ENCODE measurements at regions not wholly inside any gene's neighbourhood (a gene's known extent, or its start where the extent isn't known, plus 50 kb on each side); places are given as distances from the start of the nearest gene placed in this dataset.
"Not testable (repeated sequence)": the region's sequence is repeated elsewhere in the genome, so short reads cannot be mapped to it uniquely, and the experiment has no call there.

- no peak overlapping the region for H3K4me3 ChIP-seq (ENCODE audit: low read depth, low read length, poor library complexity, severe bottlenecking)
- H3K9me3 ChIP-seq (ENCODE audit: low read depth, low read length, poor library complexity, severe bottlenecking), result no peaks in the 10 kb centered on the region
- DNase-seq (ENCODE audit: low spot score), result no peak
- TF ChIP-seq CTCF (conservative IDR thresholded peaks at IDR 0.05; ENCODE audit: low read depth, low read length) (no peak), EZH2 (IDR thresholded peaks at IDR 0.05; ENCODE audit: borderline replicate concordance, low read depth, low read length, poor library complexity, severe bottlenecking) (no peak)
- peaks cover 20% of the 10 kb centered on the region for H3K27me3 ChIP-seq (replicated peaks; ENCODE audit: insufficient read depth, low read depth, low read length, poor library complexity)
- intact Hi-C loops (cut with micrococcal nuclease; ENCODE audit: unreplicated experiment), result no loop called here
- ChIA-PET CTCF (no interaction called here), POLR2A (ENCODE audit: low non-redundant PET) (no interaction called here)
- no TSS peak for BruUV-seq (replicated peaks)
- H3K36me3 ChIP-seq (ENCODE audit: insufficient read depth, low read length, poor library complexity, severe bottlenecking), result no peaks in the 10 kb centered on the region
- no peak overlapping the region for H3K27ac ChIP-seq (ENCODE audit: low read depth, low read length, poor library complexity, severe bottlenecking)
- no peaks in the 10 kb centered on the region for H3K4me1 ChIP-seq (ENCODE audit: insufficient read depth, low read length, poor library complexity, severe bottlenecking)
These were observed 652.3 kb downstream of the SLCO4C1 start for GRCh38 chr5:101643794-101644193.

GRCh38 chr5:101637599-101637998 lies 658.5 kb downstream of the SLCO4C1 start:
- no TSS peak for BruUV-seq (replicated peaks)
- H3K4me3 ChIP-seq (ENCODE audit: low read depth, low read length, poor library complexity, severe bottlenecking), result no peak overlapping the region
- H3K4me1 ChIP-seq (ENCODE audit: insufficient read depth, low read length, poor library complexity, severe bottlenecking), result no peaks in the 10 kb centered on the region
- TF ChIP-seq EZH2 (IDR thresholded peaks at IDR 0.05; ENCODE audit: borderline replicate concordance, low read depth, low read length, poor library complexity, severe bottlenecking) (no peak), CTCF (conservative IDR thresholded peaks at IDR 0.05; ENCODE audit: low read depth, low read length) (no peak)
- no peak for DNase-seq (ENCODE audit: low spot score)
- ChIA-PET CTCF (no interaction called here), POLR2A (ENCODE audit: low non-redundant PET) (no interaction called here)
- no peak overlapping the region for H3K27ac ChIP-seq (ENCODE audit: low read depth, low read length, poor library complexity, severe bottlenecking)
- no peaks in the 10 kb centered on the region for H3K9me3 ChIP-seq (ENCODE audit: low read depth, low read length, poor library complexity, severe bottlenecking)
- H3K27me3 ChIP-seq (replicated peaks; ENCODE audit: insufficient read depth, low read depth, low read length, poor library complexity), result no peaks in the 10 kb centered on the region
- H3K36me3 ChIP-seq (ENCODE audit: insufficient read depth, low read length, poor library complexity, severe bottlenecking), result no peaks in the 10 kb centered on the region
- intact Hi-C loops (cut with micrococcal nuclease; ENCODE audit: unreplicated experiment), result no loop called here

- BruUV-seq (replicated peaks); H3K36me3 ChIP-seq (ENCODE audit: insufficient read depth, low read length, poor library complexity, severe bottlenecking); POLR2A ChIA-PET (ENCODE audit: low non-redundant PET); DNase-seq (ENCODE audit: low spot score); H3K9me3 ChIP-seq (ENCODE audit: low read depth, low read length, poor library complexity, severe bottlenecking); H3K4me1 ChIP-seq (ENCODE audit: insufficient read depth, low read length, poor library complexity, severe bottlenecking); intact Hi-C loops (cut with micrococcal nuclease; ENCODE audit: unreplicated experiment); H3K27ac ChIP-seq (ENCODE audit: low read depth, low read length, poor library complexity, severe bottlenecking); H3K4me3 ChIP-seq (ENCODE audit: low read depth, low read length, poor library complexity, severe bottlenecking); CTCF ChIA-PET: not testable (repeated sequence)
- H3K27me3 ChIP-seq (replicated peaks; ENCODE audit: insufficient read depth, low read depth, low read length, poor library complexity), result peaks cover 29% of the 10 kb centered on the region
These were observed 668.3 kb downstream of the SLCO4C1 start for GRCh38 chr5:101627770-101628169.

GRCh38 chr5:101626572-101626971 lies 669.5 kb downstream of the SLCO4C1 start:
- DNase-seq (ENCODE audit: low spot score), result peak; percentile 72
- H3K36me3 ChIP-seq (ENCODE audit: insufficient read depth, low read length, poor library complexity, severe bottlenecking), result no peaks in the 10 kb centered on the region
- TF ChIP-seq EZH2 (IDR thresholded peaks at IDR 0.05; ENCODE audit: borderline replicate concordance, low read depth, low read length, poor library complexity, severe bottlenecking) (no peak), CTCF (conservative IDR thresholded peaks at IDR 0.05; ENCODE audit: low read depth, low read length) (no peak)
- intact Hi-C loops (cut with micrococcal nuclease; ENCODE audit: unreplicated experiment), result no loop called here
- no peaks in the 10 kb centered on the region for H3K9me3 ChIP-seq (ENCODE audit: low read depth, low read length, poor library complexity, severe bottlenecking)
- H3K4me1 ChIP-seq (ENCODE audit: insufficient read depth, low read length, poor library complexity, severe bottlenecking), result no peaks in the 10 kb centered on the region
- H3K27me3 ChIP-seq (replicated peaks; ENCODE audit: insufficient read depth, low read depth, low read length, poor library complexity), result peaks cover 36% of the 10 kb centered on the region
- no peak overlapping the region for H3K4me3 ChIP-seq (ENCODE audit: low read depth, low read length, poor library complexity, severe bottlenecking)
- CTCF ChIA-PET, result no interaction called here
- H3K27ac ChIP-seq (ENCODE audit: low read depth, low read length, poor library complexity, severe bottlenecking), result no peak overlapping the region
- BruUV-seq (replicated peaks), result no TSS peak
- POLR2A ChIA-PET (ENCODE audit: low non-redundant PET), result no interaction called here

All from A673 (cell line).